ENCODE measurements at regions not wholly inside any gene's neighbourhood (a gene's known extent, or its start where the extent isn't known, plus 50 kb on each side); places are given as distances from the start of the nearest gene placed in this dataset.
"Not testable (repeated sequence)": the region's sequence is repeated elsewhere in the genome, so short reads cannot be mapped to it uniquely, and the experiment has no call there.

- TF ChIP-seq CTCF (IDR thresholded peaks at IDR 0.05), result no peak
- Histone ChIP-seq H3K4me3 (no peak overlapping the region), H3K4me1 (no peaks in the 10 kb centered on the region), H3K27me3 (no peaks in the 10 kb centered on the region), H3K9me3 (no peaks in the 10 kb centered on the region), H3K27ac (no peak overlapping the region), H3K36me3 (no peaks in the 10 kb centered on the region)
- DNase-seq (ENCODE audit: low spot score), result no peak
These were observed 244.5 kb downstream of the ZIC4 start for GRCh38 chr3:147161833-147162232.

GRCh38 chr3:147160984-147161383 lies 245.4 kb downstream of the ZIC4 start:
- TF ChIP-seq CTCF (IDR thresholded peaks at IDR 0.05), result no peak
- no peaks in the 10 kb centered on the region for H3K36me3 ChIP-seq
- no peak for DNase-seq (ENCODE audit: low spot score)
- no peak overlapping the region for H3K4me3 ChIP-seq
- H3K27me3 ChIP-seq, result no peaks in the 10 kb centered on the region
- H3K27ac ChIP-seq, result no peak overlapping the region
- H3K9me3 ChIP-seq, result no peaks in the 10 kb centered on the region
- H3K4me1 ChIP-seq, result no peaks in the 10 kb centered on the region

GRCh38 chr3:147159141-147159540 lies 247.2 kb downstream of the ZIC4 start:
- DNase-seq (ENCODE audit: low spot score), result no peak
- peaks cover 0 to 5% of the 10 kb centered on the region in 2 donors for H3K9me3 ChIP-seq
- H3K36me3 ChIP-seq, result no peaks in the 10 kb centered on the region
- H3K27me3 ChIP-seq, result no peaks in the 10 kb centered on the region
- H3K4me1 ChIP-seq, result no peaks in the 10 kb centered on the region
- no peak overlapping the region for H3K4me3 ChIP-seq
- no peak for TF ChIP-seq CTCF (IDR thresholded peaks at IDR 0.05)
- H3K27ac ChIP-seq, result no peak overlapping the region

GRCh38 chr3:147157631-147158030 lies 248.7 kb downstream of the ZIC4 start:
- no peaks in the 10 kb centered on the region for H3K36me3 ChIP-seq
- no peak for TF ChIP-seq CTCF (IDR thresholded peaks at IDR 0.05)
- H3K9me3 ChIP-seq, result peaks cover 0 to 5% of the 10 kb centered on the region in 2 donors
- H3K27me3 ChIP-seq, result no peaks in the 10 kb centered on the region
- H3K27ac ChIP-seq, result no peak overlapping the region
- no peak for DNase-seq (ENCODE audit: low spot score)
- H3K4me1 ChIP-seq, result no peaks in the 10 kb centered on the region
- H3K4me3 ChIP-seq, result no peak overlapping the region

- not testable (repeated sequence) for DNase-seq (ENCODE audit: low spot score); H3K27ac ChIP-seq; H3K4me3 ChIP-seq; H3K9me3 ChIP-seq; H3K4me1 ChIP-seq; H3K36me3 ChIP-seq; H3K27me3 ChIP-seq
These were observed 251.4 kb downstream of the ZIC4 start for GRCh38 chr3:147154988-147155387.

GRCh38 chr3:147153830-147154539 lies 252.4 kb downstream of the ZIC4 start:
- no peak for TF ChIP-seq CTCF (IDR thresholded peaks at IDR 0.05)
- no peaks in the 10 kb centered on the region for H3K27me3 ChIP-seq
- no peak overlapping the region for H3K4me3 ChIP-seq
- H3K9me3 ChIP-seq, result peaks cover 0 to 5% of the 10 kb centered on the region in 2 donors
- H3K27ac ChIP-seq, result no peak overlapping the region
- no peak for DNase-seq (ENCODE audit: low spot score)
- H3K4me1 ChIP-seq, result no peaks in the 10 kb centered on the region
- no peaks in the 10 kb centered on the region for H3K36me3 ChIP-seq
